OCI-LY7 (cell line): ENCODE measurements at regions not wholly inside any gene's neighbourhood (a gene's known extent, or its start where the extent isn't known, plus 50 kb on each side); places are given as distances from the start of the nearest gene placed in this dataset.
"Not testable (repeated sequence)": the region's sequence is repeated elsewhere in the genome, so short reads cannot be mapped to it uniquely, and the experiment has no call there.

ENCODE experiments used
- BruUV-seq: library from RNA; stranded (reverse); fragments of 400-500 nt; replicated peaks from 2 replicates; lab custom pipeline; 2021; lab: Mats Ljungman, UMichigan
- CTCF ChIA-PET: fragments of 300-600 bp; sonication (Branson Sonifier 250); formaldehyde crosslinking; loops from one replicate; lab custom pipeline; 2022; ENCODE audit warnings: antibody characterized with exemption; ENCODE audit not compliant: unreplicated experiment; lab: Charles Lee
- POLR2A ChIA-PET: fragments of 300-600 bp; sonication (Branson Sonifier 250); formaldehyde crosslinking; loops from one replicate; lab custom pipeline; 2022; ENCODE audit warnings: antibody characterized with exemption; lab: Charles Lee
- DNase-seq: peaks from one replicate; pipeline ENCODE4 v3.0.0-alpha.2; 2015; ENCODE audit warnings: low spot score
- H2AFZ ChIP-seq: fragments of 200-600 bp; sonication (generic), shearing (Covaris generic); 2 replicates; pipeline ENCODE4 v1.6.1; 2014; ENCODE audit warnings: mild to moderate bottlenecking, antibody characterized with exemption, low read length, moderate library complexity
- H3K27ac ChIP-seq: fragments of 200-600 bp; sonication (generic); 2 replicates; pipeline ENCODE4 v1.5.1; 2014; ENCODE audit warnings: mixed run types, low read depth, mild to moderate bottlenecking, moderate library complexity, low read length, inconsistent platforms; ENCODE audit not compliant: poor library complexity, severe bottlenecking
- H3K36me3 ChIP-seq: fragments of 200-600 bp; sonication (generic); 2 replicates; pipeline ENCODE4 v1.6.1; 2014; ENCODE audit warnings: mild to moderate bottlenecking, antibody characterized with exemption, low read length, moderate library complexity, mixed read lengths; ENCODE audit not compliant: insufficient read depth
- H3K4me1 ChIP-seq: fragments of 200-600 bp; sonication (generic); 2 replicates; pipeline ENCODE4 v1.5.1; 2014; ENCODE audit warnings: mild to moderate bottlenecking, low read length; ENCODE audit not compliant: insufficient read depth, poor library complexity, severe bottlenecking
- H3K4me2 ChIP-seq: fragments of 200-600 bp; sonication (generic); 2 replicates; pipeline ENCODE4 v1.6.1; 2014; ENCODE audit warnings: mild to moderate bottlenecking, low read length
- H3K4me3 ChIP-seq: fragments of 200-600 bp; sonication (generic); 2 replicates; pipeline ENCODE4 v1.5.1; 2014; ENCODE audit warnings: mild to moderate bottlenecking, low read depth, low read length; ENCODE audit not compliant: poor library complexity, severe bottlenecking
- H3K79me2 ChIP-seq: fragments of 200-600 bp; sonication (generic); 2 replicates; pipeline ENCODE4 v1.6.1; 2016; ENCODE audit warnings: low read depth, mild to moderate bottlenecking, low read length, moderate library complexity, mixed read lengths; ENCODE audit not compliant: insufficient read depth
- H3K9me2 ChIP-seq: fragments of 200-600 bp; sonication (generic); 2 replicates; pipeline ENCODE4 v1.6.1; 2016; ENCODE audit warnings: mild to moderate bottlenecking, low read length, mixed read lengths; ENCODE audit not compliant: insufficient read depth
- H3K9me3 ChIP-seq: fragments of 200-600 bp; sonication (generic); 2 replicates; pipeline ENCODE4 v1.6.1; 2014; ENCODE audit warnings: mild to moderate bottlenecking, mixed run types, low read length, mixed read lengths
- H4K20me1 ChIP-seq: fragments of 200-600 bp; sonication (generic); 2 replicates; pipeline ENCODE4 v1.6.1; 2014; ENCODE audit warnings: mild to moderate bottlenecking, antibody characterized with exemption, low read length, moderate library complexity, mixed read lengths; ENCODE audit not compliant: insufficient read depth
- EZH2phosphoT487 ChIP-seq: fragments of 200-600 bp; sonication (generic); IDR thresholded peaks from 2 replicates; pipeline ENCODE4 v1.6.1; 2018; ENCODE audit warnings: low read depth, borderline replicate concordance, mild to moderate bottlenecking, mixed run types, antibody characterized with exemption, low read length, moderate library complexity, mixed read lengths
- intact Hi-C: fragments of 100-400 bp; cut with micrococcal nuclease; formaldehyde crosslinking; loops from one replicate; pipeline ENCODE4 v1.10.0; 2022; ENCODE audit not compliant: unreplicated experiment
- TF ChIP-seq, protein P1 (sequence below): fragments of 200-600 bp; sonication (generic); conservative IDR thresholded peaks from 2 replicates; pipeline ENCODE4 v1.5.1; 2014; ENCODE audit warnings: mild to moderate bottlenecking, antibody characterized with exemption, low read length, moderate library complexity, mixed read lengths

DNA sequence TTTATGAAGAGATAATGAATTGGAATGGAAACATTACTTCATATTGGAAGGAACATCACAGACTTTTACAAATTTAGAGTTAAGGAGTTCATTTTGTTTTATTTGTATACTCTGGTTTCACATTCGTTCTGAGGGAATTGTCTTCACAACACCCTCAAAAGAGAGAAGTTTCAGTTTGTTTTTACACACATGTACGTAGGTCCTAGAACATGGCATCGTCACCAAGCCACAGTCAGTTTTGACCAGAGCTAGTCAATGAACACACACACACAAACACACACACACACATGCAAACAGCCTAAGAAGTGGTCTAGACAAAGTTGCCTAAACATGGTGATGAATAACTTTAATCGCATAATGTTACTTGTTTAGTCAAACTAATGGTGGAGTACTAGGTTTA, 427.9 kb upstream of the BCHE start:
- TF ChIP-seq, protein P1, sequence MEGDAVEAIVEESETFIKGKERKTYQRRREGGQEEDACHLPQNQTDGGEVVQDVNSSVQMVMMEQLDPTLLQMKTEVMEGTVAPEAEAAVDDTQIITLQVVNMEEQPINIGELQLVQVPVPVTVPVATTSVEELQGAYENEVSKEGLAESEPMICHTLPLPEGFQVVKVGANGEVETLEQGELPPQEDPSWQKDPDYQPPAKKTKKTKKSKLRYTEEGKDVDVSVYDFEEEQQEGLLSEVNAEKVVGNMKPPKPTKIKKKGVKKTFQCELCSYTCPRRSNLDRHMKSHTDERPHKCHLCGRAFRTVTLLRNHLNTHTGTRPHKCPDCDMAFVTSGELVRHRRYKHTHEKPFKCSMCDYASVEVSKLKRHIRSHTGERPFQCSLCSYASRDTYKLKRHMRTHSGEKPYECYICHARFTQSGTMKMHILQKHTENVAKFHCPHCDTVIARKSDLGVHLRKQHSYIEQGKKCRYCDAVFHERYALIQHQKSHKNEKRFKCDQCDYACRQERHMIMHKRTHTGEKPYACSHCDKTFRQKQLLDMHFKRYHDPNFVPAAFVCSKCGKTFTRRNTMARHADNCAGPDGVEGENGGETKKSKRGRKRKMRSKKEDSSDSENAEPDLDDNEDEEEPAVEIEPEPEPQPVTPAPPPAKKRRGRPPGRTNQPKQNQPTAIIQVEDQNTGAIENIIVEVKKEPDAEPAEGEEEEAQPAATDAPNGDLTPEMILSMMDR: no peak
- TF ChIP-seq EZH2phosphoT487: no peak
- Histone ChIP-seq H2AFZ (no peak overlapping the region), H3K4me2 (no peak overlapping the region), H3K27ac (no peak overlapping the region), H3K79me2 (no peaks in the 10 kb centered on the region), H3K4me1 (no peaks in the 10 kb centered on the region), H3K9me3 (no peaks in the 10 kb centered on the region), H3K9me2 (no peaks in the 10 kb centered on the region), H4K20me1 (no peaks in the 10 kb centered on the region), H3K4me3 (no peak overlapping the region), H3K36me3 (no peaks in the 10 kb centered on the region)
- ChIA-PET CTCF (no interaction called here), POLR2A (no interaction called here)
- BruUV-seq: no TSS peak
- intact Hi-C loops: no loop called here
- no peak for DNase-seq

DNA sequence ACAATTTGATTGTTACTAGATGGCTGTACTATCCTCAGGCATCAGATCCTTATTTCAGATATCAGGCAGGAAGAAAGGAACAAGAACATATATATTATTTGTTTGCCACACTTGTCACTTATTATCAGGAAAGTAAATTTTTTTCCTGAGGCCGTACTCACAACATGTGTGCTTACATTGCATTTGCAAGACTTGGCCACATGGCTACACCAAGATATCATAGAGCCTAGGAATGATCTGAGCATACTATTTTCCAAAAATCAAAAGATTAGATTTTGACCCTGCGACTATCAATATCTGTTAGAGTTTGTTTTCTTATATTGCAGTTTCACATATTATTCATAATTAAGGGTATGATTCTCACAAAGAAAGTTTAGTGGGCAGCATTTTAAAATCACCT, 426.2 kb upstream of the BCHE start:
- Histone ChIP-seq H3K4me1 (no peaks in the 10 kb centered on the region), H3K4me3 (no peak overlapping the region), H3K79me2 (no peaks in the 10 kb centered on the region), H2AFZ (no peak overlapping the region), H3K36me3 (no peaks in the 10 kb centered on the region), H3K27ac (no peak overlapping the region), H3K9me2 (no peaks in the 10 kb centered on the region), H4K20me1 (no peaks in the 10 kb centered on the region), H3K9me3 (no peaks in the 10 kb centered on the region), H3K4me2 (no peak overlapping the region)
- no TSS peak for BruUV-seq
- TF ChIP-seq, protein P1: no peak
- no peak for TF ChIP-seq EZH2phosphoT487
- no peak for DNase-seq
- intact Hi-C loops: no loop called here
- CTCF ChIA-PET: interaction anchor here (0.6 kb wide), 1 partner anchor 15 kb away, joined by 3 read pairs; no protein-coding TSS in a partner anchor
- POLR2A ChIA-PET: interaction anchor here (0.7 kb wide), 1 partner anchor 20 kb away, joined by 4 read pairs; no protein-coding TSS in a partner anchor

DNA sequence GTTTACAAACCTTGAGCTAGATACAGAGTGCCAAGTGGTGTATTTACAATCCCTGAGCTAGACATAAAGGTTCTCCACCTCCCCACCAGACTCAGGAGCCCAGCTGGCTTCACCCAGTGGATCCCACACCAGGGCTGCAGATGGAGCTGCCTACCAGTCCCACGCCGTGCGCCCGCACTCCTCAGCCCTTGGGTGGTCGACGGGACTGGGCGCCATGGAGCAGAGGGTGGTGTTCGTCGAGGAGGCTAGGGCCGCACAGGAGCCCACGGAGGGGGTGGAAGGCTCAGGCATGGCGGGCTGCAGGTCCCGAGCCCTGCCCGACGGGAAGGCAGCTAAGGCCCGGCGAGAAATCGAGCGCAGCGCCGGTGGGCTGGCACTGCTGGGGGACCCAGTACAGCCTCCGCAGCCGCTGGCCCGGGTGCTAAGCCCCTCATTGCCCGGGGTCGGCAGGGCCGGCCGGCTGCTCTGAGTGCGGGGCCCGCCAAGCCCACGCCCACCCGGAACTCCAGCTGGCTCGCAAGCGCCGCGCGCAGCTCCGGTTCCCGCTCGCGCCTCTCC, 421.1 kb upstream of the BCHE start:
- intact Hi-C loops: loop anchor here (10.0 kb wide), 1 partner anchor 56 kb away; no protein-coding TSS in a partner anchor
- H3K9me2 ChIP-seq, H3K4me3 ChIP-seq, H4K20me1 ChIP-seq, H3K27ac ChIP-seq, DNase-seq, BruUV-seq, POLR2A ChIA-PET, H2AFZ ChIP-seq, H3K4me1 ChIP-seq, CTCF ChIA-PET, H3K4me2 ChIP-seq, H3K36me3 ChIP-seq, H3K79me2 ChIP-seq, H3K9me3 ChIP-seq: not testable (repeated sequence)
